Tibial nerve (tissue), 4 donors: ENCODE measurements at regions not wholly inside any gene's neighbourhood (a gene's known extent, or its start where the extent isn't known, plus 50 kb on each side); places are given as distances from the start of the nearest gene placed in this dataset.

Experiments used
- CTCF ChIP-seq, 5 experiments: fragments of 200-600 bp in 3 of 5; fragments of 450-650 bp in 2 of 5; sonication (generic) in 3 of 5; IDR thresholded peaks; one replicate each; pipeline ENCODE4 v1.5.1; 2016 to 2019; ENCODE audit warnings: antibody characterized with exemption in 5 of 5, mild to moderate bottlenecking in 3 of 5, moderate library complexity in 2 of 5
- EP300 ChIP-seq, 2 donors: sonication (generic); formaldehyde crosslinking; IDR thresholded peaks; one replicate each; pipeline ENCODE4 v1.6.1; 2017; ENCODE audit warnings: antibody characterized with exemption in 2 of 2, mild to moderate bottlenecking in 1 of 2
- POLR2A ChIP-seq, 2 donors: fragments of 450-650 bp; IDR thresholded peaks; one replicate each; pipeline ENCODE4 v1.6.1; 2017; ENCODE audit warnings: antibody characterized with exemption in 2 of 2, mild to moderate bottlenecking in 2 of 2, moderate library complexity in 2 of 2

GRCh38 chrX:45715748-45716147, 515.1 kb upstream of the DIPK2B start:
- no peak for TF ChIP-seq POLR2A (IDR thresholded peaks at IDR 0.05)
- no peak for TF ChIP-seq CTCF (IDR thresholded peaks at IDR 0.05)
- TF ChIP-seq EP300 (IDR thresholded peaks at IDR 0.05): no peak
